Glutamatergic neuron (in vitro differentiated cells): ENCODE measurements at regions not wholly inside any gene's neighbourhood (a gene's known extent, or its start where the extent isn't known, plus 50 kb on each side); places are given as distances from the start of the nearest gene placed in this dataset.

Experiments used
- DNase-seq: peaks from one replicate; pipeline ENCODE4 v3.0.0; 2022
- H3K27ac Mint-ChIP-seq: one replicate; pipeline ENCODE4 v1.8.0; 2020; ENCODE audit warnings: mild to moderate bottlenecking, mixed read lengths, inconsistent platforms; ENCODE audit not compliant: unreplicated experiment
- H3K27me3 Mint-ChIP-seq: one replicate; pipeline ENCODE4 v1.8.0; 2020; ENCODE audit warnings: mild to moderate bottlenecking, moderate library complexity, mixed read lengths, inconsistent platforms; ENCODE audit not compliant: unreplicated experiment
- H3K36me3 Mint-ChIP-seq: one replicate; pipeline ENCODE4 v1.8.0; 2020; ENCODE audit warnings: mild to moderate bottlenecking, mixed read lengths, inconsistent platforms; ENCODE audit not compliant: unreplicated experiment
- H3K4me1 Mint-ChIP-seq: one replicate; pipeline ENCODE4 v1.8.0; 2020; ENCODE audit warnings: mild to moderate bottlenecking, low read depth, mixed read lengths, inconsistent platforms; ENCODE audit not compliant: unreplicated experiment
- H3K4me3 Mint-ChIP-seq: one replicate; pipeline ENCODE4 v1.8.0; 2020; ENCODE audit warnings: mild to moderate bottlenecking, mixed read lengths, inconsistent platforms; ENCODE audit not compliant: unreplicated experiment
- H3K9me3 Mint-ChIP-seq: one replicate; pipeline ENCODE4 v1.8.0; 2020; ENCODE audit warnings: mild to moderate bottlenecking, moderate library complexity, mixed read lengths, inconsistent platforms; ENCODE audit not compliant: unreplicated experiment
- TF ChIP-seq, protein P1 (sequence below): fragments of 200-600 bp; sonication (generic); IDR thresholded peaks from one replicate; pipeline ENCODE4 v1.5.0; 2021; ENCODE audit not compliant: partially characterized antibody, unreplicated experiment

DNA sequence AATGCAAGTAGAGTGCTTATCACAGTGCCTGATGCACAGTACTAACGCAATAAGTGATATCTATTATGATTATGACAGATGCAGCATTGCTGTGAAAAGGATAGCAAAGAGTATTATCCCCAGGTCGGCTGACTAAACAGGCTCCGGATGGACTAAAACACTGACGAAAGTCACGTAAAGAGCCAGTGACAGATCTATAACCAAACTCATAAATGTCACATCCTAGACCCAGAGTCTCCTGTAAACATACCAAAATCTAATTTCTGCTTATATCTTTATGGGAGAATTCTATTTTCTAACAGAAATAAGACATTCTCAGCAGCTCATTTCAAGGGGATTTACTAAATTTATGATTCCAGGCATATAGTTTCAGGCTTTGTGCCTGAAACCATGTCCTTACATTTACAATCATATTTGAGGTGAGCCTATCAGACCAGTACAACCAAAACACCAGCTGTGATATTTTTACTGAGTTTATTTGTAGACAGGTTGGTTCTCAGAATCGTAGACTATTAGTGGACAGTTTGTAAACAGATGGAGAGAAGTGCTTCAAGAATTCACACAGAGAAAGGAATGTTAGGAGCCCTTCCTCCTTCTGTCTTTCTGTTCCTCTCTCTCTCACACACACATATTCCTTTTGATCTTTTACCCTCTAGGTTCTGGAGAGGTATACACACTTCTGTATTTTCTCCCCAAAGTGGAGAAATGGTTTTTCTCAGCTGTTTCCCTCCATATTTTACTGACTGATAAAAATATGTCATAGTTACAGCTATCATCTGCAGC is 52.4 kb upstream of the WDR26 start:
- no peak overlapping the region for H3K4me3 Mint-ChIP-seq
- no peaks in the 10 kb centered on the region for H3K27me3 Mint-ChIP-seq
- H3K9me3 Mint-ChIP-seq: no peaks in the 10 kb centered on the region
- H3K4me1 Mint-ChIP-seq: peaks cover 15% of the 10 kb centered on the region
- no peak overlapping the region for H3K27ac Mint-ChIP-seq
- peaks cover 12% of the 10 kb centered on the region for H3K36me3 Mint-ChIP-seq
- no peak for DNase-seq
- TF ChIP-seq, protein P1, sequence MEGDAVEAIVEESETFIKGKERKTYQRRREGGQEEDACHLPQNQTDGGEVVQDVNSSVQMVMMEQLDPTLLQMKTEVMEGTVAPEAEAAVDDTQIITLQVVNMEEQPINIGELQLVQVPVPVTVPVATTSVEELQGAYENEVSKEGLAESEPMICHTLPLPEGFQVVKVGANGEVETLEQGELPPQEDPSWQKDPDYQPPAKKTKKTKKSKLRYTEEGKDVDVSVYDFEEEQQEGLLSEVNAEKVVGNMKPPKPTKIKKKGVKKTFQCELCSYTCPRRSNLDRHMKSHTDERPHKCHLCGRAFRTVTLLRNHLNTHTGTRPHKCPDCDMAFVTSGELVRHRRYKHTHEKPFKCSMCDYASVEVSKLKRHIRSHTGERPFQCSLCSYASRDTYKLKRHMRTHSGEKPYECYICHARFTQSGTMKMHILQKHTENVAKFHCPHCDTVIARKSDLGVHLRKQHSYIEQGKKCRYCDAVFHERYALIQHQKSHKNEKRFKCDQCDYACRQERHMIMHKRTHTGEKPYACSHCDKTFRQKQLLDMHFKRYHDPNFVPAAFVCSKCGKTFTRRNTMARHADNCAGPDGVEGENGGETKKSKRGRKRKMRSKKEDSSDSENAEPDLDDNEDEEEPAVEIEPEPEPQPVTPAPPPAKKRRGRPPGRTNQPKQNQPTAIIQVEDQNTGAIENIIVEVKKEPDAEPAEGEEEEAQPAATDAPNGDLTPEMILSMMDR: no peak

DNA sequence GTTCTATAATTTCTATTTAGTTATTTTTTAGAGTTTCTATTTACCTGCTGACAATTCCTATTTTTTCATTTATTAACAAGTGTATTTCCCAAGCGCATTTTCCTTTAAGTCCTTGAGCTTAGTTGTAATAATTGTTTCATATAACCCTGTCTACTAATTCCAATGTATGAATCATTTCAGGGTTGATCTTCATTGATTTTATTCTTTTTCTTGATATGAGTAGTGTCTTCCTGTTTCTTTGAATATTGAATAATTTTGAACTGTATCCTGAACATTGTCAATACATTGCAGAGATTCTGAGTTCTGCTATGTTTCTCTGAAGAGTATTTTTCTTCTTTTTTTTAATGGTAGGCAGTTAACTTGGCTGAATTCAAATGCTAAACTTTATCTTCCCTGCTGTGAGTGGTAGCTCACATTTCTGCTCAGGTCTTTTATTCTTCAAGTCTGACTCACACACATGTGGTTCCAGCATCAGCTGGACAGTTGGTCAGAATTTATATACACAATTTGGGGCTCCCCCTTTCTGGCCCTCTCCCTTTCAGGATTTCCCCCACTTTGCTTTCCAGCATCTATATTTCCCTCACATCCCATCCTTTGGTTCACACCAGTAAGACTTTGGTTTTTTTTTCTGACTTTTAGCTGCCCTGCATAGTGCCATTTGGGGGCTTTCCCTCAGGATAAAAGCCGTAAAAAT is 54.4 kb upstream of the WDR26 start:
- H3K9me3 Mint-ChIP-seq: no peaks in the 10 kb centered on the region
- H3K4me3 Mint-ChIP-seq: no peak overlapping the region
- DNase-seq: no peak
- H3K27ac Mint-ChIP-seq: no peak overlapping the region
- TF ChIP-seq, protein P1: no peak
- H3K36me3 Mint-ChIP-seq: peaks cover 12% of the 10 kb centered on the region
- H3K27me3 Mint-ChIP-seq: no peaks in the 10 kb centered on the region
- H3K4me1 Mint-ChIP-seq: peaks cover 25% of the 10 kb centered on the region

DNA sequence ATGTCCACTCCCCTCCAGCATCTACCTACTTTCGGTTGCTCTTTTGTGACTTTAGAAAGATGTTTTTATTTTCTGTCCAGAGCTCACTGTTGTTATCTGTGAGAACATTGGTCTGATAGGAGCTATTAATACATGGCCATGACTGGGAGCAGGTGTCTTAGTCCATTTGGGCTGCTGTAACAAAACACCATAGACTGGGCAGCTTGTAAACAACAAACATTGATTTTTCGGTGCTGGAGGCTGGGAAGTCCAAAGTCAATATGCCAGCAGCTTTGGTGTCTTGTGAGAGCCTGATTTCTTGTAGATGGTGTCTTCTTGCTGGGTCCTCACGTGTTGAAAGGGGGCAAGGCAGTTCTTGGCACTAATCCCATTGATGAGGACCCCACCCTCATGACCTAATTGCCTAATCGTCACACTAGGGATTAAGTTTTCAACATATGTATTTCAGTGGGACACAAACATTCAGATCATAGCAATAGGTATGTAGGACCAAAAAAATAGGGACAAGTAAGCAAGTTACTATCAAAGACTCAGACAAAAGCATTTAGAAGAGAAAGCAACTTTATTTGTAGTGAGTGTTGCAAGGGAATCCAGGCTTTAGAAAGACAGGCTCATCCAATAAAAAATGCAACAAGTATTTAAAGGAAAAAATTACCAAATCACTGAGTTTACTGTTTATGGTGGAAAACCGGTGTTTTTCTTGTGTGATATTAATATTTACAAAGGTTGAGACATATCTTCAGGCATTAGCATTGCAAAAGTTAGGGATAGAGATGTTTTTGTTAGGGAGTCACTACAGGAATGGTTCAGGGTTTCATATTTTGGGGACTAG is 55.2 kb upstream of the WDR26 start:
- Mint-ChIP-seq H3K4me3 (no peak overlapping the region), H3K4me1 (peaks cover 27% of the 10 kb centered on the region)

DNA sequence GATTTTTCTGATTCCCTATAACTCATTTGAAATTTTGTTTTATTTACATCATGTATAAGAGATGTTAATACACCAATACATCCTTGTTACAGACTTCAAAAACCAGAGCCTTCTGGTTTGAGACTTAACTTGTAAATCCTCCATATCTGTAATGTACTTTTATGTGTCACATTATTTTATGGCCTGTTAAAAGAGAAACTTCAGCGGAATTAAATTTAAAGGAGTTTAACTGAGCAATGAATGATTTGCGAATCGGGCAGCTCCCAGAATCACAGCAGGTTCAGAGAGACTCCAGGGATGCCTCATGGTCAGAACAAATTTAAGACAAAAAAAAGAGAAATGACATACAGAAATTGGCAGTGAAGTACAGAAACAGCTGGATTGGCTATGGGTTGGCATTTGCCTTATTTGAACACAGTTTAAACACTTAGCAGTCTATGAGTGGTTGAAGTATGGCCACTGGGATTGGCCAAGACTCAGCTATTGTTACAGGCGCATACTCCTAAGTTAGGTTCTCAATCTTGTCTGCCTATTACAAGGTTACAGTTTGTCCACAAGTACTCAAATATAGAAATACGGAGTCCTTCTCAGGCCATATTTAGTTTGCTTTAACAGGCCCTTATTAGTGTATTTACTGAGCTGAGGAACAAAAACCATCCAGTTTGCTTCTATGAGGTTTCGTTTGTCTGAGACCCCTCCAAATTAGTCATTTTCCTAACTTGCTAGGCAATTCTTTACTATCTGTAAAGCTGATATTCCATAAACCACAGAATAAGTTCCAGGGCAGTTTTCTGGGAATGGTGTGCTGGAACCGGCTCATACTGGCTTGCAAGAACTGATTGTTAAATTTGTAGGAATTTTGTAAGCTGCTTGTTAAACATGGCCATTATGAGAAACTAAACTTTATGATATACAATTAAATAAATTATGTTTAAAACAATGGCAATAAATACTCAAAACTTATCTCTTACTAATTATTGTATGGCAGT is 56.2 kb upstream of the WDR26 start:
- TF ChIP-seq, protein P1: no peak
- Mint-ChIP-seq H3K4me1 (peaks cover 29% of the 10 kb centered on the region), H3K36me3 (peaks cover 12% of the 10 kb centered on the region), H3K9me3 (peaks cover 3% of the 10 kb centered on the region), H3K27ac (no peak overlapping the region), H3K4me3 (no peak overlapping the region), H3K27me3 (no peaks in the 10 kb centered on the region)
- no peak for DNase-seq

More for the DNA sequence above, 55.2 kb upstream of the WDR26 start:
- Mint-ChIP-seq H3K27ac (no peak overlapping the region), H3K9me3 (no peaks in the 10 kb centered on the region), H3K36me3 (peaks cover 7% of the 10 kb centered on the region), H3K27me3 (no peaks in the 10 kb centered on the region)
- no peak for DNase-seq
- TF ChIP-seq, protein P1: no peak
